GM12891 (cell line): ENCODE measurements at regions not wholly inside any gene's neighbourhood (a gene's known extent, or its start where the extent isn't known, plus 50 kb on each side); places are given as distances from the start of the nearest gene placed in this dataset.

ENCODE experiments used
- PAX5 ChIP-seq: IDR thresholded peaks from 2 replicates; pipeline ENCODE4 v1.6.1; 2011; ENCODE audit warnings: low read length, moderate library complexity, mild to moderate bottlenecking; ENCODE audit not compliant: insufficient read depth, severe bottlenecking
- POLR2A ChIP-seq: IDR thresholded peaks from 2 replicates; pipeline ENCODE4 v1.6.1; 2011; ENCODE audit warnings: low read depth, low read length, control low read depth
- POLR2AphosphoS5 ChIP-seq: IDR thresholded peaks from 2 replicates; pipeline ENCODE4 v1.6.1; 2011; ENCODE audit warnings: low read depth, low read length, control low read depth
- SPI1 ChIP-seq: IDR thresholded peaks from 2 replicates; pipeline ENCODE4 v1.6.1; 2011; ENCODE audit warnings: low read depth, low read length, control low read depth
- TAF1 ChIP-seq: IDR thresholded peaks from 2 replicates; pipeline ENCODE4 v1.6.1; 2011; ENCODE audit warnings: low read depth, low read length, control low read depth

- TF ChIP-seq POLR2A = no peak
- TF ChIP-seq POLR2AphosphoS5 = no peak
- TF ChIP-seq TAF1 = no peak
- TF ChIP-seq SPI1 = no peak
- no peak for TF ChIP-seq PAX5
Measured at GRCh38 chr9:85404911-85405565, 336.7 kb downstream of the AGTPBP1 start.
